ENCODE measurements at regions not wholly inside any gene's neighbourhood (a gene's known extent, or its start where the extent isn't known, plus 50 kb on each side); places are given as distances from the start of the nearest gene placed in this dataset.

GRCh38 chr4:4913628-4914027 is 54.2 kb downstream of the MSX1 start:
- no peak for FAIRE-seq

GRCh38 chr4:4914059-4914820 is 54.8 kb downstream of the MSX1 start:
- no peak for FAIRE-seq
- no peak for DNase-seq (ENCODE audit: low spot score in 2 of 2)

More at GRCh38 chr4:4913628-4914027, 54.2 kb downstream of the MSX1 start:
- DNase-seq (ENCODE audit: low spot score in 2 of 2) = no peak

- DNase-seq (ENCODE audit: low spot score in 2 of 2) = no peak
- no peak for FAIRE-seq
Observed at GRCh38 chr4:4914965-4915845, 55.7 kb downstream of the MSX1 start.

- FAIRE-seq (no peak), DNase-seq (ENCODE audit: low spot score in 2 of 2) (no peak)
Observed at GRCh38 chr4:4918067-4918466, 58.6 kb downstream of the MSX1 start.

GRCh38 chr4:4919927-4920326 is 60.5 kb downstream of the MSX1 start:
- FAIRE-seq = no peak

GRCh38 chr4:4921077-4921476 is 61.6 kb downstream of the MSX1 start:
- FAIRE-seq = no peak
- DNase-seq (ENCODE audit: low spot score in 2 of 2) = no peak

More at GRCh38 chr4:4919927-4920326, 60.5 kb downstream of the MSX1 start:
- DNase-seq (ENCODE audit: low spot score in 2 of 2) = no peak

GRCh38 chr4:4922441-4922840 is 63.0 kb downstream of the MSX1 start:
- no peak for FAIRE-seq
- DNase-seq (ENCODE audit: low spot score in 2 of 2) = no peak

GRCh38 chr4:4923201-4923600 is 63.7 kb downstream of the MSX1 start:
- DNase-seq (ENCODE audit: low spot score in 2 of 2) (no peak), FAIRE-seq (no peak)

- FAIRE-seq = no peak
- no peak for DNase-seq (ENCODE audit: low spot score in 2 of 2)
Observed at GRCh38 chr4:4930677-4931076, 71.2 kb downstream of the MSX1 start.

GRCh38 chr4:4935974-4936373 is 76.5 kb downstream of the MSX1 start:
- FAIRE-seq = no peak

GRCh38 chr4:4937926-4938325 is 78.5 kb downstream of the MSX1 start:
- FAIRE-seq = no peak
- DNase-seq (ENCODE audit: low spot score in 2 of 2) = no peak

More at GRCh38 chr4:4935974-4936373, 76.5 kb downstream of the MSX1 start:
- no peak for DNase-seq (ENCODE audit: low spot score in 2 of 2)

GRCh38 chr4:4941751-4942150 is 77.5 kb downstream of the CYTL1 start:
- FAIRE-seq (no peak), DNase-seq (ENCODE audit: low spot score in 2 of 2) (no peak)

GRCh38 chr4:4942658-4943057 is 76.6 kb downstream of the CYTL1 start:
- DNase-seq (ENCODE audit: low spot score in 2 of 2) (no peak), FAIRE-seq (no peak)

GRCh38 chr4:4945021-4945420 is 74.2 kb downstream of the CYTL1 start:
- no peak for DNase-seq (ENCODE audit: low spot score in 2 of 2)
- no peak for FAIRE-seq

GRCh38 chr4:4945829-4946228 is 73.4 kb downstream of the CYTL1 start:
- no peak for FAIRE-seq
- DNase-seq (ENCODE audit: low spot score in 2 of 2) = no peak

- DNase-seq (ENCODE audit: low spot score in 2 of 2) = no peak
- FAIRE-seq = no peak
Observed at GRCh38 chr4:4946416-4946815, 72.8 kb downstream of the CYTL1 start.

- no peak for DNase-seq (ENCODE audit: low spot score in 2 of 2)
- no peak for FAIRE-seq
Observed at GRCh38 chr4:4947721-4948120, 71.5 kb downstream of the CYTL1 start.

GRCh38 chr4:4948370-4948769 is 70.9 kb downstream of the CYTL1 start:
- FAIRE-seq = no peak
- DNase-seq (ENCODE audit: low spot score in 2 of 2) = no peak

GRCh38 chr4:4950561-4951290 is 68.5 kb downstream of the CYTL1 start:
- no peak for FAIRE-seq
- DNase-seq (ENCODE audit: low spot score in 2 of 2) = peak; percentile 12 to 40

- FAIRE-seq = no peak
- DNase-seq (ENCODE audit: low spot score in 2 of 2) = no peak
Observed at GRCh38 chr4:4952273-4952672, 67.0 kb downstream of the CYTL1 start.

All from frontal cortex (tissue), 3 donors.